ENCODE measurements at regions not wholly inside any gene's neighbourhood (a gene's known extent, or its start where the extent isn't known, plus 50 kb on each side); places are given as distances from the start of the nearest gene placed in this dataset.

GRCh38 chr11:70489276-70489675 lies 90.9 kb downstream of the CTTN start:
- TF ChIP-seq CTCF (IDR thresholded peaks at IDR 0.05; ENCODE audit: insufficient read depth, low read depth, low read length) (no peak), EZH2 (IDR thresholded peaks at IDR 0.05; ENCODE audit: insufficient read depth, low read length) (no peak)
